T-cell (primary cell): ENCODE measurements at regions not wholly inside any gene's neighbourhood (a gene's known extent, or its start where the extent isn't known, plus 50 kb on each side); places are given as distances from the start of the nearest gene placed in this dataset.
A peak's percentile ranks its signal among the peaks of the same experiment; 100 is the strongest.

Source experiments
- ATAC-seq, 4 experiments: fragments of 200-7000 bp in 3 of 4; fragments of 150-1000 bp in 1 of 4; cut with Tn5 transposase; replicated peaks in 1 of 4; 1 replicate in 3 of 4; 2 replicates in 1 of 4; pipeline ENCODE4 v1.10.0; 2021; ENCODE audit warnings: moderate library complexity in 3 of 4, mild to moderate bottlenecking in 2 of 4, moderate number of reproducible peaks in 1 of 4
- CTCF ChIA-PET, 2 donors: fragments of 300-600 bp; sonication (Branson Sonifier 250); formaldehyde crosslinking; loops; one replicate each; lab custom pipeline; 2022; ENCODE audit warnings: antibody characterized with exemption in 2 of 2; lab: Charles Lee
- POLR2A ChIA-PET, 2 donors: fragments of 300-600 bp; sonication (Branson Sonifier 250); formaldehyde crosslinking; loops; one replicate each; lab custom pipeline; 2022; ENCODE audit warnings: antibody characterized with exemption in 2 of 2; lab: Charles Lee
- DNase-seq, 35 experiments: peaks; one replicate each; pipeline versions ENCODE4 v3.0.0 to v3.0.0-alpha.2; 2013 to 2023
- H3K27ac ChIP-seq: one replicate; pipeline ENCODE4 v1.5.1; 2013; ENCODE audit warnings: low read length
- H3K27me3 ChIP-seq, 2 experiments: replicated peaks in 1 of 2; 1 replicate in 1 of 2; 2 replicates in 1 of 2; pipeline versions ENCODE4 v1.6.1 to v1.7.0; 2013; ENCODE audit warnings: low read length in 1 of 2, mixed read lengths in 1 of 2; ENCODE audit not compliant: control insufficient read depth in 2 of 2, insufficient read depth in 2 of 2; ENCODE audit errors: extremely low read depth in 1 of 2
- H3K36me3 ChIP-seq, 2 donors: 1 replicate in 1 of 2; 2 replicates in 1 of 2; pipeline versions ENCODE4 v1.6.1 to v1.7.0; 2013; ENCODE audit warnings: low read length in 1 of 2; ENCODE audit not compliant: control insufficient read depth in 2 of 2, insufficient read depth in 1 of 2; ENCODE audit errors: extremely low read depth in 1 of 2
- H3K4me1 ChIP-seq, 2 experiments: 1 replicate in 1 of 2; 2 replicates in 1 of 2; pipeline versions ENCODE4 v1.6.1 to v1.7.0; 2013; ENCODE audit warnings: low read length in 2 of 2, mixed read lengths in 1 of 2; ENCODE audit not compliant: insufficient read depth in 2 of 2, control insufficient read depth in 1 of 2; ENCODE audit errors: extremely low read depth in 1 of 2
- H3K4me3 ChIP-seq, 2 donors: 1 replicate in 1 of 2; 2 replicates in 1 of 2; pipeline versions ENCODE4 v1.5.1 to v1.7.0; 2013; ENCODE audit warnings: mild to moderate bottlenecking in 2 of 2, low read length in 1 of 2, moderate library complexity in 1 of 2; ENCODE audit not compliant: control insufficient read depth in 1 of 2; ENCODE audit errors: extremely low read depth in 1 of 2
- H3K9me3 ChIP-seq: 2 replicates; pipeline ENCODE4 v1.7.0; 2013
- H3K27ac Mint-ChIP-seq, 2 donors: one replicate each; pipeline ENCODE4 v1.8.0; 2020 to 2021; ENCODE audit warnings: mild to moderate bottlenecking in 2 of 2, mixed read lengths in 2 of 2
- H3K27me3 Mint-ChIP-seq, 2 donors: one replicate each; pipeline ENCODE4 v1.8.0; 2021 to 2022; ENCODE audit warnings: mixed read lengths in 2 of 2
- H3K36me3 Mint-ChIP-seq: one replicate; pipeline ENCODE4 v1.8.0; 2021; ENCODE audit warnings: mixed read lengths
- H3K4me1 Mint-ChIP-seq, 3 donors: one replicate each; pipeline ENCODE4 v1.8.0; 2020 to 2022; ENCODE audit warnings: mixed read lengths in 3 of 3, mild to moderate bottlenecking in 1 of 3
- H3K4me3 Mint-ChIP-seq, 3 donors: one replicate each; pipeline ENCODE4 v1.8.0; 2020 to 2022; ENCODE audit warnings: mild to moderate bottlenecking in 3 of 3, mixed read lengths in 3 of 3, moderate library complexity in 3 of 3
- H3K9me3 Mint-ChIP-seq, 3 donors: one replicate each; pipeline ENCODE4 v1.8.0; 2020 to 2022; ENCODE audit warnings: mixed read lengths in 3 of 3
- WGBS: methylation state at CpG from one replicate; pipeline ENCODE4 v1.1.5; 2013; ENCODE audit warnings: missing lambda C conversion rate; ENCODE audit not compliant: insufficient coverage; 5-methylcytosine and 5-hydroxymethylcytosine counted together

- CTCF ChIA-PET = no interaction called here
Observed at GRCh38 chr12:102548543-102548942, 68.2 kb upstream of the IGF1 start.

GRCh38 chr12:102543494-102544485, 63.4 kb upstream of the IGF1 start:
- Mint-ChIP-seq H3K9me3 (no peaks in the 10 kb centered on the region), H3K27me3 (peaks cover 6 to 20% of the 10 kb centered on the region in 2 donors), H3K36me3 (no peaks in the 10 kb centered on the region), H3K4me3 (no peak overlapping the region), H3K27ac (no peak overlapping the region), H3K4me1 (no peaks in the 10 kb centered on the region)
- CTCF ChIA-PET = interaction anchor here in 1 of 2 donors (0.6 kb wide), 1 partner anchor 374 kb away, joined by 3 read pairs; no protein-coding TSS in a partner anchor
- POLR2A ChIA-PET = no interaction called here
- no peak overlapping the region for H3K27ac ChIP-seq
- peaks cover 0 to 4% of the 10 kb centered on the region in 2 experiments for H3K27me3 ChIP-seq
- H3K4me1 ChIP-seq = no peaks in the 10 kb centered on the region
- ATAC-seq (no peak), DNase-seq (peak in 1 of 35 experiments; percentile 4)
- H3K36me3 ChIP-seq = no peaks in the 10 kb centered on the region
- no peaks in the 10 kb centered on the region for H3K9me3 ChIP-seq
- H3K4me3 ChIP-seq = no peak overlapping the region
- WGBS = 65% methylated on average over 2 of the region's 5 CpGs

More at GRCh38 chr12:102548543-102548942, 68.2 kb upstream of the IGF1 start:
- Histone ChIP-seq H3K4me3 (no peak overlapping the region), H3K27me3 (no peaks in the 10 kb centered on the region), H3K27ac (no peak overlapping the region), H3K4me1 (no peaks in the 10 kb centered on the region), H3K9me3 (no peaks in the 10 kb centered on the region), H3K36me3 (no peaks in the 10 kb centered on the region)
- no peaks in the 10 kb centered on the region for H3K4me1 Mint-ChIP-seq
- POLR2A ChIA-PET = no interaction called here
- peaks cover 0 to 3% (median 0%) of the 10 kb centered on the region in 3 donors for H3K9me3 Mint-ChIP-seq
- DNase-seq (no peak), ATAC-seq (no peak)
- no peak overlapping the region for H3K4me3 Mint-ChIP-seq
- H3K27ac Mint-ChIP-seq = no peak overlapping the region
- H3K27me3 Mint-ChIP-seq = peaks cover 6 to 8% of the 10 kb centered on the region in 2 donors
- 55% methylated on average over 3 of the region's 3 CpGs for WGBS
- H3K36me3 Mint-ChIP-seq = no peaks in the 10 kb centered on the region

DNA sequence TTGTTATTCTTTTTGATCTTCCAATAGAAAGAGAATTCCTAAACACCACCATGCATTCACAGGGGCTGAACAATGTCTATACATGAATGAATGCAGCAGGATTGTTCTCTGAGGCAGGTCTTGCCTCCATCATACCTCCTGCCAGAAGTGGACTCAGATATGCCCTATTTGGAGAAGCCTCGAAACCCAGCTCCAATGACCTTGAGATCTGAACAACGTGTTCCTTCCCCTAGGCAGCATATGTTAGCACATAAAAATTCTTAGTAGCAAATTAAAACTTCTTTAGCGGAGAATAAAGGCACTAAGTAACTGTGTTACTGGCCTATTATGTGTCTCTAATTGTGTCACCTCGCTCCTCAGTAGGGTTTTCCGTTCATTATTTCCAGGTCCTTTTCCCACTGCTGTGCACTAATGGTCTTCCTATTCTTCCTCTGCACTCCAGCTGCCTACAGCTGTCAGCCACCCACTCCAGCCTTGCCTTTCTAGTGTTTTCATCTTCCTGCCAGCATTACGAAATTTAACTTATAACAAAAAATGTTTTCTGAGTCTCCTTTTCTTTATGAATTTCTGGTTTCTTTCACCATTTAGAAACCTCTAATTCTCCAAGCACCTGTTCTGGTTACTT, 62.6 kb upstream of the IGF1 start:
- H3K9me3 ChIP-seq = no peaks in the 10 kb centered on the region
- CTCF ChIA-PET = interaction anchor here in 1 of 2 donors (0.7 kb wide), 1 partner anchor 601 kb away, joined by 6 read pairs; no protein-coding TSS in a partner anchor
- Mint-ChIP-seq H3K36me3 (no peaks in the 10 kb centered on the region), H3K9me3 (no peaks in the 10 kb centered on the region), H3K4me1 (no peaks in the 10 kb centered on the region), H3K27me3 (peaks cover 10 to 28% of the 10 kb centered on the region in 2 donors), H3K27ac (no peak overlapping the region), H3K4me3 (no peak overlapping the region)
- no peaks in the 10 kb centered on the region for H3K36me3 ChIP-seq
- POLR2A ChIA-PET = no interaction called here
- H3K27me3 ChIP-seq = peaks cover 0 to 4% of the 10 kb centered on the region in 2 experiments
- no peak overlapping the region for H3K27ac ChIP-seq
- no peaks in the 10 kb centered on the region for H3K4me1 ChIP-seq
- no peak overlapping the region for H3K4me3 ChIP-seq
- whole genome bisulfite sequencing = 72% methylated on average over 4 of the region's 6 CpGs
- no peak for ATAC-seq
- no peak for DNase-seq

- Histone ChIP-seq H3K4me3 (no peak overlapping the region), H3K36me3 (no peaks in the 10 kb centered on the region), H3K27ac (no peak overlapping the region), H3K9me3 (no peaks in the 10 kb centered on the region), H3K27me3 (peaks cover 0 to 4% of the 10 kb centered on the region in 2 experiments), H3K4me1 (no peaks in the 10 kb centered on the region)
- Mint-ChIP-seq H3K4me3 (no peak overlapping the region), H3K36me3 (no peaks in the 10 kb centered on the region), H3K27ac (no peak overlapping the region), H3K27me3 (peaks cover 11 to 25% of the 10 kb centered on the region in 2 donors), H3K9me3 (no peaks in the 10 kb centered on the region), H3K4me1 (no peaks in the 10 kb centered on the region)
- 67% methylated on average over 2 of the region's 3 CpGs for WGBS
- ChIA-PET POLR2A (no interaction called here), CTCF (no interaction called here)
- no peak for ATAC-seq
- DNase-seq = no peak
Observed at GRCh38 chr12:102540815-102541385, 60.5 kb upstream of the IGF1 start.

- Mint-ChIP-seq H3K4me1 (no peaks in the 10 kb centered on the region), H3K36me3 (no peaks in the 10 kb centered on the region), H3K27me3 (peaks cover 11 to 23% of the 10 kb centered on the region in 2 donors), H3K27ac (no peak overlapping the region), H3K9me3 (no peaks in the 10 kb centered on the region), H3K4me3 (no peak overlapping the region)
- POLR2A ChIA-PET = no interaction called here
- DNase-seq = no peak
- no peak overlapping the region for H3K4me3 ChIP-seq
- H3K27ac ChIP-seq = no peak overlapping the region
- peaks cover 0 to 6% of the 10 kb centered on the region in 2 experiments for H3K27me3 ChIP-seq
- ATAC-seq = no peak
- H3K9me3 ChIP-seq = no peaks in the 10 kb centered on the region
- 74% methylated on average over 7 of the region's 10 CpGs for WGBS
- CTCF ChIA-PET = no interaction called here
- no peaks in the 10 kb centered on the region for H3K36me3 ChIP-seq
- H3K4me1 ChIP-seq = no peaks in the 10 kb centered on the region
Observed at GRCh38 chr12:102539651-102540553, 59.5 kb upstream of the IGF1 start.
